ENCODE measurements at regions not wholly inside any gene's neighbourhood (a gene's known extent, or its start where the extent isn't known, plus 50 kb on each side); places are given as distances from the start of the nearest gene placed in this dataset.
"Not testable (repeated sequence)": the region's sequence is repeated elsewhere in the genome, so short reads cannot be mapped to it uniquely, and the experiment has no call there.

GRCh38 chr4:163737846-163738245 lies 243.4 kb downstream of the TMA16 start:
- TF ChIP-seq CTCF, POLR2A, POLR2AphosphoS5 (IDR thresholded peaks at IDR 0.05): not testable (repeated sequence)

All from stomach (tissue), 4 donors.